ENCODE measurements at regions not wholly inside any gene's neighbourhood (a gene's known extent, or its start where the extent isn't known, plus 50 kb on each side); places are given as distances from the start of the nearest gene placed in this dataset.

DNA sequence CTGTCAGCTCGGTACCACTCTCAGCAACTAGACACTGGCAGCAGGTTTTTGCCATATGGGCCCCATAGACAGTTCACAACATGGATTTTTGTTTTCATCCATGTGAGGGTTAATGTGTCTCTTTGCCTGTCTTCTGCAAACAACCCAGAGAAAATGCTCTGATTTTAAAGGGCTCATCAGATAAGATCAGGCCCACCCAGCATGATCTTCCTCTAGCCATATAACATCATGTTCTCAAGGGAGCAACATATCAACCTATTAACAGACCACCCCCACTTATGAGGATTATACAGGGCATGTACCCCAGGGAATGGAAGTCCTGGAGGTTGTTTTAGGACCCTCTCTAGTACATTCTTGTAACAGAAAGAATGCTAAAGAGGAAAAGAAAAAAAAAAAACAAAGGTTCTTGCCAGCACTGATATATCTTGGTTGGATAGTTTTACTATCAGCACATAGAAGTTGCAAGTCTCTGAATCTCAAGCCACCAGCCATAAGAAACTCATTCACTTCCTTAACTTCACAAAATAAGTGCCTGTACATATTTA, 1015.1 kb downstream of the TLE4 start:
- no peak overlapping the region for H3K4me3 ChIP-seq
- no peaks in the 10 kb centered on the region for H3K9me3 ChIP-seq
- no peak for ATAC-seq (ENCODE audit: low FRiP score in 2 of 2)
- no peak for TF ChIP-seq POLR2AphosphoS5 (IDR thresholded peaks at IDR 0.05)
- TF ChIP-seq, protein P1, sequence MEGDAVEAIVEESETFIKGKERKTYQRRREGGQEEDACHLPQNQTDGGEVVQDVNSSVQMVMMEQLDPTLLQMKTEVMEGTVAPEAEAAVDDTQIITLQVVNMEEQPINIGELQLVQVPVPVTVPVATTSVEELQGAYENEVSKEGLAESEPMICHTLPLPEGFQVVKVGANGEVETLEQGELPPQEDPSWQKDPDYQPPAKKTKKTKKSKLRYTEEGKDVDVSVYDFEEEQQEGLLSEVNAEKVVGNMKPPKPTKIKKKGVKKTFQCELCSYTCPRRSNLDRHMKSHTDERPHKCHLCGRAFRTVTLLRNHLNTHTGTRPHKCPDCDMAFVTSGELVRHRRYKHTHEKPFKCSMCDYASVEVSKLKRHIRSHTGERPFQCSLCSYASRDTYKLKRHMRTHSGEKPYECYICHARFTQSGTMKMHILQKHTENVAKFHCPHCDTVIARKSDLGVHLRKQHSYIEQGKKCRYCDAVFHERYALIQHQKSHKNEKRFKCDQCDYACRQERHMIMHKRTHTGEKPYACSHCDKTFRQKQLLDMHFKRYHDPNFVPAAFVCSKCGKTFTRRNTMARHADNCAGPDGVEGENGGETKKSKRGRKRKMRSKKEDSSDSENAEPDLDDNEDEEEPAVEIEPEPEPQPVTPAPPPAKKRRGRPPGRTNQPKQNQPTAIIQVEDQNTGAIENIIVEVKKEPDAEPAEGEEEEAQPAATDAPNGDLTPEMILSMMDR (IDR thresholded peaks at IDR 0.05): no peak
- no peak for TF ChIP-seq EP300 (IDR thresholded peaks at IDR 0.05)
- TF ChIP-seq POLR2A (IDR thresholded peaks at IDR 0.05): no peak
- H3K27me3 ChIP-seq: no peaks in the 10 kb centered on the region
- 78 to 79% methylated on average over 1 of the region's 1 CpG for WGBS, 2 donors
- DNase-seq: no peak
- no peaks in the 10 kb centered on the region for H3K36me3 ChIP-seq
- no peaks in the 10 kb centered on the region for H3K4me1 ChIP-seq
- H3K27ac ChIP-seq: no peak overlapping the region

DNA sequence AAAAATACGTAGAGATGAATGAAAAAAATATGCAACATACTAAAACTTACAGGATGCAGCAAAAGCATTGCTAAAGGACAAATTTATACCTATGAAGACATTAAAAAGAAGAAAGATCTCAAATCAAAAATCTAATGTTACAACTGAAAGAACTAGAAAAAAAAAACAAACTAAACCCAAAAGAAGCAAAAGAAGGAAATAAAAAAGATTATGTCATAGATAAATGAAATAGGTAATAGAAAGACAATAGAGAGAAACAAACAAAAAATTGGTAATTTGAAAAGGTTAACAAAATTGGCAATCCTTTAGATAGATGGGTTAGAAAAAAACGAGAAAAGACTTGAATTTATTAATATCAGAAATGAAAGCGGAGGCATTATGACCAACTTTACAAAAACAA, 1000.2 kb downstream of the TLE4 start:
- H3K27ac ChIP-seq: no peak overlapping the region
- no peaks in the 10 kb centered on the region for H3K4me1 ChIP-seq
- H3K36me3 ChIP-seq: no peaks in the 10 kb centered on the region
- no peaks in the 10 kb centered on the region for H3K27me3 ChIP-seq
- no peak for DNase-seq
- ATAC-seq (ENCODE audit: low FRiP score in 2 of 2): no peak
- no peak for TF ChIP-seq EP300 (IDR thresholded peaks at IDR 0.05)
- TF ChIP-seq POLR2AphosphoS5 (IDR thresholded peaks at IDR 0.05): no peak
- TF ChIP-seq, protein P1 (IDR thresholded peaks at IDR 0.05): no peak
- no peak for TF ChIP-seq POLR2A (IDR thresholded peaks at IDR 0.05)
- no peak overlapping the region for H3K4me3 ChIP-seq
- 68 to 75% methylated on average over 3 of the region's 3 CpGs for WGBS, 2 donors
- peaks cover 3 to 11% (median 4%) of the 10 kb centered on the region in 4 donors for H3K9me3 ChIP-seq

DNA sequence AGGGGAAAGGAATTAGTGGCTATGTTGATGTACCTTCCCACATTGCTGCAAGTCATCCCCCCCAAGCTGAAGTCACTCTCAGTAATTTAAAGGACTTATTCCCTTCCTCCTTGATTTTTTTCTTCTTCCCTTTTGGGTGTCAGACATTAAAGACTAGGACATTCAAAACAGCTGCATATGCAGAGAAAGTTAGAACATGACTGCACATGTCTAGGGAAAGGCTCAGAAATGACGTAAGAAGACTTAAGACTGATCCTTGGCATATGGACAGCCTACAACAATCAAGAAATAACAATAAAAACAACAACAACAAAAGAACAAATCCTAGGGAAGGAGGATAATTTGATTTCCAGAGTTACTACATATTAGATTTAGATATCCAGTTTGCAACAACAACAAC, 997.5 kb downstream of the TLE4 start:
- Histone ChIP-seq H3K36me3 (no peaks in the 10 kb centered on the region), H3K4me1 (no peaks in the 10 kb centered on the region), H3K27ac (no peak overlapping the region), H3K9me3 (peaks cover 3 to 8% (median 4%) of the 10 kb centered on the region in 4 donors), H3K27me3 (no peaks in the 10 kb centered on the region), H3K4me3 (no peak overlapping the region)
- DNase-seq (no peak), ATAC-seq (ENCODE audit: low FRiP score in 2 of 2) (no peak)
- TF ChIP-seq, protein P1 (IDR thresholded peaks at IDR 0.05): no peak
- TF ChIP-seq EP300 (IDR thresholded peaks at IDR 0.05) (no peak), POLR2AphosphoS5 (IDR thresholded peaks at IDR 0.05) (no peak), POLR2A (IDR thresholded peaks at IDR 0.05) (no peak)
- WGBS, 2 donors: 78 to 89% methylated on average over 1 of the region's 1 CpG

DNA sequence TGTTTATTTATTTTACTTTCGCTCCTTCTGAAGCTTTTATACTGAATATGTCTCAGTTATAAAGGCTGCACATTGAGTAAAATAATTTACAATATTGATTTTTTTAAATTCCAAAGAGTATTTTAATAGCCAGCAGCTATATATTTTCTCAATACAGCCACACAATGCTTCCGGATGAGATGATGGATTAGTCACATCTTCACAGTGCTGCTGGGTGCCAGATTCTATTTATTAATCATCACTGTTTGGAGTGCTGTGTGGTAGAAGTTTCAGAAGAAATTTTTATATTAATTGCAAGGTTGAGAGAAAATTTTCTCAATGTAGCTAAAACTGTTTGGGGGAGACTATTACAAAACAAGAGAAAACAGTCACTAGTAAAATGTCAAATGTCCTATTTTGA, 989.8 kb downstream of the TLE4 start:
- DNase-seq: no peak
- H3K27me3 ChIP-seq: no peaks in the 10 kb centered on the region
- no peaks in the 10 kb centered on the region for H3K36me3 ChIP-seq
- ATAC-seq (ENCODE audit: low FRiP score in 2 of 2): no peak
- H3K4me1 ChIP-seq: no peaks in the 10 kb centered on the region
- no peaks in the 10 kb centered on the region for H3K9me3 ChIP-seq
- H3K27ac ChIP-seq: no peak overlapping the region
- no peak overlapping the region for H3K4me3 ChIP-seq
- 80 to 91% methylated on average over 2 of the region's 2 CpGs for WGBS, 2 donors
- TF ChIP-seq, protein P1 (IDR thresholded peaks at IDR 0.05): no peak
- TF ChIP-seq POLR2AphosphoS5 (IDR thresholded peaks at IDR 0.05) (no peak), EP300 (IDR thresholded peaks at IDR 0.05) (no peak), POLR2A (IDR thresholded peaks at IDR 0.05) (no peak)

DNA sequence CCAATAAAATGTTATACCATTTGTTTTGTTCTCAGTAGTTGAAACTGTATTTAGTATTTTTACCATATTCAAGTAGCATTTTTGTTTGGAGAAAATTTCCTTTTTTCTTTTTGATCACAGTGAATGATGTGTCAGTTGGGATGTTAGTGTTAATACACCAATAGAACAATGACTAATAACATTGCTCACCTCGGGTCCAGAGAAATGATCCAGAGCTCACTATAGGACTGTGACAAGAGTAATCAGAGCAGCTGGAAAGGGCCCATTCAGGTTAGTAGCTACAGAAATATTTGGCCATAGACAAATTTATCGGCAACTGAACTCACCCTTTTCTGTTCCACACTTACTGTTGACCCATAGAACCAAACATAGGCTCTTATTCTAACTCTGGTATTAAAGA, 989.2 kb downstream of the TLE4 start:
- Histone ChIP-seq H3K27ac (no peak overlapping the region), H3K4me3 (no peak overlapping the region), H3K4me1 (no peaks in the 10 kb centered on the region), H3K36me3 (no peaks in the 10 kb centered on the region), H3K9me3 (no peaks in the 10 kb centered on the region), H3K27me3 (no peaks in the 10 kb centered on the region)
- DNase-seq: no peak
- TF ChIP-seq EP300 (IDR thresholded peaks at IDR 0.05) (no peak), POLR2AphosphoS5 (IDR thresholded peaks at IDR 0.05) (no peak)
- 80 to 84% methylated on average over 2 of the region's 2 CpGs for WGBS, 2 donors
- ATAC-seq (ENCODE audit: low FRiP score in 2 of 2): no peak

Measured in upper lobe of left lung (tissue), 6 donors.